K562 (cell line): ENCODE measurements at regions not wholly inside any gene's neighbourhood (a gene's known extent, or its start where the extent isn't known, plus 50 kb on each side); places are given as distances from the start of the nearest gene placed in this dataset.

ENCODE experiments used
- ATAC-seq: fragments of 200-7000 bp; cut with Tn5 transposase; 3 replicates; pipeline ENCODE4 v1.9.1; 2020; ENCODE audit warnings: moderate library complexity
- BruUV-seq: library from RNA; stranded (reverse); fragments of 400-500 nt; replicated peaks from 2 replicates; lab custom pipeline; 2021; lab: Mats Ljungman, UMichigan
- CTCF ChIA-PET: fragments of 300-600 bp; formaldehyde crosslinking; extraction: SDS; loops from one replicate; lab custom pipeline; 2021; ENCODE audit warnings: low intra/inter-chr PET ratio; lab: Yijun Ruan, JAX
- POLR2A ChIA-PET: fragments of 300-600, 350-650 bp; sonication (Branson Sonifier 250); formaldehyde crosslinking; extraction: SDS; loops from one replicate; lab custom pipeline; 2021; ENCODE audit warnings: antibody characterized with exemption, inconsistent platforms; lab: Yijun Ruan, JAX
- DNase-seq, 4 experiments: peaks; one replicate each; pipeline versions ENCODE4 v3.0.0 to v3.0.0-alpha.2; 2011 to 2018; ENCODE audit warnings: low spot score in 3 of 4, mixed read lengths in 3 of 4; ENCODE audit errors: extremely low read depth in 1 of 4
- FAIRE-seq: peaks from 2 replicates; lab custom pipeline; 2011; peaks lifted over from hg19 to GRCh38; lab: Jason Lieb, UNC
- H2AFZ ChIP-seq: 2 replicates; pipeline ENCODE4 v1.6.0; 2011; ENCODE audit warnings: low read depth, low read length, control low read depth, inconsistent platforms
- H3K27ac ChIP-seq: fragments of 200-600 bp; 3 replicates; pipeline ENCODE4 v1.8.0; 2011; ENCODE audit warnings: low read depth, mild to moderate bottlenecking, control low read depth, inconsistent platforms, low read length, moderate library complexity, mixed read lengths; ENCODE audit errors: extremely low read depth
- H3K27me3 ChIP-seq, 2 experiments: fragments of 300-600 bp in 1 of 2; 2 replicates in 1 of 2; 3 replicates in 1 of 2; pipeline versions ENCODE4 v1.6.0 to v1.8.0; 2011; ENCODE audit warnings: inconsistent platforms in 2 of 2, low read length in 2 of 2, mild to moderate bottlenecking in 1 of 2, mixed read lengths in 1 of 2, moderate library complexity in 1 of 2; ENCODE audit not compliant: control insufficient read depth in 2 of 2, insufficient read depth in 2 of 2
- H3K36me3 ChIP-seq: fragments of 300-600 bp; 3 replicates; pipeline ENCODE4 v1.8.0; 2011; ENCODE audit warnings: mild to moderate bottlenecking, low read length, inconsistent platforms; ENCODE audit not compliant: control insufficient read depth, insufficient read depth
- H3K4me1 ChIP-seq, 2 experiments: fragments of 200-600 bp in 1 of 2; replicated peaks in 1 of 2; 2 replicates in 1 of 2; 3 replicates in 1 of 2; pipeline versions ENCODE4 v1.5.1 to v1.8.0; 2011; ENCODE audit warnings: inconsistent platforms in 2 of 2, low read length in 2 of 2, mild to moderate bottlenecking in 1 of 2, mixed read lengths in 1 of 2, moderate library complexity in 1 of 2; ENCODE audit not compliant: control insufficient read depth in 2 of 2, insufficient read depth in 2 of 2
- H3K4me2 ChIP-seq: 2 replicates; pipeline ENCODE4 v1.6.1; 2011; ENCODE audit warnings: low read length, control low read depth, inconsistent platforms, mixed read lengths; ENCODE audit not compliant: insufficient read depth
- H3K4me3 ChIP-seq: fragments of 200-600 bp; sonication (generic), shearing (Covaris generic); 2 replicates; pipeline ENCODE4 v1.5.1; 2016; ENCODE audit warnings: control low read depth, inconsistent platforms
- H3K79me2 ChIP-seq: fragments of 200-600 bp; 3 replicates; pipeline ENCODE4 v1.8.0; 2011; ENCODE audit warnings: low read length, inconsistent platforms; ENCODE audit not compliant: control insufficient read depth, insufficient read depth
- H3K9ac ChIP-seq, 2 experiments: 2 replicates each; pipeline versions ENCODE4 v1.6.0 to v1.6.1; 2011; ENCODE audit warnings: low read depth in 2 of 2, low read length in 2 of 2, control low read depth in 1 of 2, inconsistent platforms in 1 of 2, mild to moderate bottlenecking in 1 of 2, mixed read lengths in 1 of 2; ENCODE audit not compliant: insufficient read depth in 1 of 2
- H3K9me1 ChIP-seq: one replicate; pipeline ENCODE4 v1.6.0; 2011; ENCODE audit warnings: inconsistent platforms, mild to moderate bottlenecking, low read length, moderate library complexity; ENCODE audit not compliant: control insufficient read depth, insufficient read depth
- H3K9me3 ChIP-seq: replicated peaks from 2 replicates; pipeline ENCODE4 v1.5.1; 2011; ENCODE audit warnings: low read depth, low read length, inconsistent platforms; ENCODE audit not compliant: control insufficient read depth, insufficient read depth
- H4K20me1 ChIP-seq: replicated peaks from 2 replicates; pipeline ENCODE4 v1.6.1; 2011; ENCODE audit warnings: low read length, inconsistent platforms, mixed read lengths; ENCODE audit not compliant: control insufficient read depth, insufficient read depth
- FOXP1 ChIP-seq: sonication (generic); formaldehyde crosslinking; IDR thresholded peaks from 2 replicates; pipeline ENCODE4 v1.8.0; 2022; ENCODE audit warnings: mild to moderate bottlenecking, missing genetic modification reagents
- MIER1 ChIP-seq: fragments of 450-650 bp; IDR thresholded peaks from 2 replicates; pipeline ENCODE4 v1.6.1; 2016; ENCODE audit warnings: antibody characterized with exemption, mild to moderate bottlenecking, low read depth
- NFATC3 ChIP-seq: fragments of 450-650 bp; IDR thresholded peaks from 2 replicates; pipeline ENCODE4 v1.6.1; 2017; ENCODE audit warnings: mild to moderate bottlenecking
- PHB2 ChIP-seq: fragments of 450-650 bp; IDR thresholded peaks from 2 replicates; pipeline ENCODE4 v1.6.1; 2017; ENCODE audit warnings: low read depth
- RBM25 ChIP-seq: fragments of 200-400 bp; formaldehyde crosslinking; IDR thresholded peaks from 2 replicates; pipeline ENCODE4 v1.6.1; 2018; ENCODE audit warnings: low read length, low read depth, moderate library complexity; ENCODE audit not compliant: severe bottlenecking
- SOX6 ChIP-seq: fragments of 450-650 bp; IDR thresholded peaks from 2 replicates; pipeline ENCODE4 v1.6.1; 2014; ENCODE audit warnings: mild to moderate bottlenecking
- TCF7L2 ChIP-seq: fragments of 150-350 bp; IDR thresholded peaks from 2 replicates; pipeline ENCODE4 v1.6.1; 2016; ENCODE audit warnings: low read depth, mild to moderate bottlenecking, low read length, moderate library complexity
- USF1 ChIP-seq: sonication (generic); formaldehyde crosslinking; IDR thresholded peaks from 2 replicates; pipeline ENCODE4 v1.9.0; 2022; ENCODE audit warnings: mild to moderate bottlenecking, missing genetic modification reagents
- ZFP36 ChIP-seq: fragments of 150-350 bp; IDR thresholded peaks from 2 replicates; pipeline ENCODE4 v1.6.1; 2018; ENCODE audit warnings: low read length, low read depth; ENCODE audit not compliant: partially characterized antibody
- ZNF12 ChIP-seq: sonication (generic); formaldehyde crosslinking; IDR thresholded peaks from 2 replicates; pipeline ENCODE4 v1.4.0; 2020; ENCODE audit warnings: mild to moderate bottlenecking, missing genetic modification reagents
- ZNF586 ChIP-seq: fragments of 450-650 bp; formaldehyde crosslinking; conservative IDR thresholded peaks from 2 replicates; pipeline ENCODE4 v1.4.0; 2020; ENCODE audit warnings: mild to moderate bottlenecking, moderate library complexity
- WGBS: fragments of 100-300 bp; shearing (Covaris generic); methylation state at CpG from one replicate; pipeline ENCODE4 v1.1.6; 2016; ENCODE audit warnings: low coverage, mixed read lengths; ENCODE audit not compliant: insufficient coverage; ENCODE audit errors: missing lambda C conversion rate; 5-methylcytosine and 5-hydroxymethylcytosine counted together
- in situ Hi-C: fragments of 300-500 bp; cut with MboI; formaldehyde crosslinking; loops from 4 replicates; pipeline ENCODE4 v1.15.0; 2018; ENCODE audit warnings: inconsistent platforms, mixed read lengths
- intact Hi-C: fragments of 100-400 bp; cut with micrococcal nuclease; formaldehyde crosslinking; loops from 2 replicates; pipeline ENCODE4 v1.14.2; 2022
- TF ChIP-seq, protein P1 (sequence below): fragments of 250-450 bp; sonication (Bioruptor Pico); IDR thresholded peaks from 2 replicates; pipeline ENCODE4 v1.5.0; 2020; ENCODE audit warnings: mild to moderate bottlenecking, borderline replicate concordance

DNA sequence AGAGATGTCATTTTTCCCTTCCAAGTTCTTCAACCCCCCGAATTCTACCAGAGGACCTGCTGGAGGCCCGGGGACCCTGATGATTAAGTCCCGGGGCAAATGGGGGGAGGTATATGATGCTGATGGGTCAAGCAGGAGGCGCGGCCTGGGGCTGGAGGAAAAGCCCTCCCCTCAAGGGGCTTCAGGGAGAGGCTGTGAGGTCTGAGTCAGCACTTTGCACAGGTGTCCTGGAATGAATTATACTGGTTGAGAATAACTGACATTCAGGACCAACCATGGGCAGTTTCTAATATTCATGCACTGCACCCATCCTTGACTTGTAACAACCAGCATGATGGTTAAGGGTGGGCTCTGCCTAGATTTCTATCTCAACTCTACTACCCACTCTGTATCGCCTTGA is 146.8 kb upstream of the SYT13 start (continued):
- TF ChIP-seq MIER1 = no peak
- no peak for TF ChIP-seq USF1
- TF ChIP-seq ZNF586 (CRISPR knock-in tag) = no peak
- TF ChIP-seq TCF7L2 = no peak
- TF ChIP-seq, protein P1, sequence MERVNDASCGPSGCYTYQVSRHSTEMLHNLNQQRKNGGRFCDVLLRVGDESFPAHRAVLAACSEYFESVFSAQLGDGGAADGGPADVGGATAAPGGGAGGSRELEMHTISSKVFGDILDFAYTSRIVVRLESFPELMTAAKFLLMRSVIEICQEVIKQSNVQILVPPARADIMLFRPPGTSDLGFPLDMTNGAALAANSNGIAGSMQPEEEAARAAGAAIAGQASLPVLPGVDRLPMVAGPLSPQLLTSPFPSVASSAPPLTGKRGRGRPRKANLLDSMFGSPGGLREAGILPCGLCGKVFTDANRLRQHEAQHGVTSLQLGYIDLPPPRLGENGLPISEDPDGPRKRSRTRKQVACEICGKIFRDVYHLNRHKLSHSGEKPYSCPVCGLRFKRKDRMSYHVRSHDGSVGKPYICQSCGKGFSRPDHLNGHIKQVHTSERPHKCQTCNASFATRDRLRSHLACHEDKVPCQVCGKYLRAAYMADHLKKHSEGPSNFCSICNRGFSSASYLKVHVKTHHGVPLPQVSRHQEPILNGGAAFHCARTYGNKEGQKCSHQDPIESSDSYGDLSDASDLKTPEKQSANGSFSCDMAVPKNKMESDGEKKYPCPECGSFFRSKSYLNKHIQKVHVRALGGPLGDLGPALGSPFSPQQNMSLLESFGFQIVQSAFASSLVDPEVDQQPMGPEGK (CRISPR knock-in tag) = no peak
- TF ChIP-seq SOX6 = no peak
- TF ChIP-seq FOXP1 (CRISPR knock-in tag) = no peak
- no peak for TF ChIP-seq NFATC3
- TF ChIP-seq PHB2 = no peak

GRCh38 chr11:45432100-45432499 is 146.0 kb upstream of the SYT13 start:
- Histone ChIP-seq H3K36me3 (no peaks in the 10 kb centered on the region), H3K4me2 (no peak overlapping the region), H3K4me1 (no peaks in the 10 kb centered on the region), H3K27ac (no peak overlapping the region), H3K9me1 (no peaks in the 10 kb centered on the region), H3K9ac (no peak overlapping the region), H4K20me1 (no peaks in the 10 kb centered on the region), H3K27me3 (peaks cover 12 to 16% of the 10 kb centered on the region in 2 experiments; a peak in 4 of 5 replicates), H3K79me2 (no peaks in the 10 kb centered on the region), H2AFZ (no peak overlapping the region), H3K9me3 (no peaks in the 10 kb centered on the region), H3K4me3 (no peak overlapping the region)
- TF ChIP-seq RBM25 (peak; percentile 69), ZFP36 (peak; percentile 48), ZNF12 (no peak)
- BruUV-seq = no TSS peak
- FAIRE-seq (no peak), DNase-seq (no peak), ATAC-seq (no peak)
- WGBS = 0% methylated on average over 3 of the region's 3 CpGs
- POLR2A ChIA-PET = no interaction called here
- in situ Hi-C loops = no loop called here
- CTCF ChIA-PET = no interaction called here
- intact Hi-C loops = no loop called here
